GM12873 (cell line): ENCODE measurements at regions not wholly inside any gene's neighbourhood (a gene's known extent, or its start where the extent isn't known, plus 50 kb on each side); places are given as distances from the start of the nearest gene placed in this dataset.

Source experiments
- TF ChIP-seq, protein P1 (sequence below): IDR thresholded peaks from 2 replicates; pipeline ENCODE4 v1.5.1; 2012; ENCODE audit warnings: low read depth, mild to moderate bottlenecking, moderate library complexity, low read length, control low read depth; ENCODE audit not compliant: insufficient read depth; ENCODE audit errors: missing control alignments

DNA sequence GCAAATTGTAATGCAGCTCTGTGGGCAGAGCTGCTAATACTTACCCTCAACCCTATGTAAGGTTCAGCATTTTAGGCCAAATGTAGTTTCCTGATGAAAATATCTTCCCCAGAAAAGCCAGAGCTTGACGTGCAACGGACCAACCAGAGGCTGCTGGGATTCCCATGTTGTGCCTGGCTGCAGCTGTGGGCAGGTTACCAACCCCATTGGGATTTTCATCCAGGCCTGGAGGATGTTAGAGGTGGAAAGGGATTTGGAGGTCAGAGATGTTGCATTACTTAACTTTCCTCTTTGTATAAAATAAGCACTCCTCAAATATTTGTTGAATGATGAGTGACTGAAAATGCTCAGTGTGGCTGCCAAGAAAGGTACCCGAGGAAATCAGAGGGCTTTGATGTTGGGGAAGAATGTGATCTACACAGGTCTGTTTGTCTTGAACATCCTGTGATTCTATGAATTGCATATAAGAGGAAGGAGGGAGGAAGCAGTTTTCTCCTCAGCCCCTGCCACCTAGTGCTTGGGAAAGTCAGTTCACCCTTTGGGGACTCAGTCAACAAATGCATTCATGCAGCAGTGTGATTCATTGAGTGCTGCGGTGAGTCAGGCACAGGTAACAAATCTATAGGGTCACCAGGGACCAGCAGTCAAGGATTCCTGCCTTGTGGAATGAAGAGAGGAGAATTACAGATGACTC is 487.2 kb downstream of the RPS24 start:
- TF ChIP-seq, protein P1, sequence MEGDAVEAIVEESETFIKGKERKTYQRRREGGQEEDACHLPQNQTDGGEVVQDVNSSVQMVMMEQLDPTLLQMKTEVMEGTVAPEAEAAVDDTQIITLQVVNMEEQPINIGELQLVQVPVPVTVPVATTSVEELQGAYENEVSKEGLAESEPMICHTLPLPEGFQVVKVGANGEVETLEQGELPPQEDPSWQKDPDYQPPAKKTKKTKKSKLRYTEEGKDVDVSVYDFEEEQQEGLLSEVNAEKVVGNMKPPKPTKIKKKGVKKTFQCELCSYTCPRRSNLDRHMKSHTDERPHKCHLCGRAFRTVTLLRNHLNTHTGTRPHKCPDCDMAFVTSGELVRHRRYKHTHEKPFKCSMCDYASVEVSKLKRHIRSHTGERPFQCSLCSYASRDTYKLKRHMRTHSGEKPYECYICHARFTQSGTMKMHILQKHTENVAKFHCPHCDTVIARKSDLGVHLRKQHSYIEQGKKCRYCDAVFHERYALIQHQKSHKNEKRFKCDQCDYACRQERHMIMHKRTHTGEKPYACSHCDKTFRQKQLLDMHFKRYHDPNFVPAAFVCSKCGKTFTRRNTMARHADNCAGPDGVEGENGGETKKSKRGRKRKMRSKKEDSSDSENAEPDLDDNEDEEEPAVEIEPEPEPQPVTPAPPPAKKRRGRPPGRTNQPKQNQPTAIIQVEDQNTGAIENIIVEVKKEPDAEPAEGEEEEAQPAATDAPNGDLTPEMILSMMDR = peak; percentile 31

DNA sequence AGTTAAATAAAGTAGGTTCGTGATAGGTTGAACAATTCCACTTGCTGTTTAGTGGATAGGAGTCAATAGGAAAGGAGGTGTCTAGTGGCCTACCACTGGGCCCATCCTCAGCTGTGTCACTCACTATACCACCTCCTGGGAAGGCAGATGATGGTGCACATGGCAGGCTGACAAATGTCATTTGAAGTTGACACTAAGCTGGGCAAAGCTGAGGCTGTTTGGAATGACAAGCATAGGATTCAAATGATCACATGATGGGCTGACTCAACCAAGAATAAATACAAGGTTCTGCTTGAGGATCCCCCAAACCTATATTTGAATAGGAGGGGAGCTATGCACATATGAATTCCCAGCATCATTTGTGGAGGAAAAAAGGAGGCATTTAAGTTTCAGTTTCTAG is 489.8 kb downstream of the RPS24 start:
- TF ChIP-seq, protein P1 = no peak

DNA sequence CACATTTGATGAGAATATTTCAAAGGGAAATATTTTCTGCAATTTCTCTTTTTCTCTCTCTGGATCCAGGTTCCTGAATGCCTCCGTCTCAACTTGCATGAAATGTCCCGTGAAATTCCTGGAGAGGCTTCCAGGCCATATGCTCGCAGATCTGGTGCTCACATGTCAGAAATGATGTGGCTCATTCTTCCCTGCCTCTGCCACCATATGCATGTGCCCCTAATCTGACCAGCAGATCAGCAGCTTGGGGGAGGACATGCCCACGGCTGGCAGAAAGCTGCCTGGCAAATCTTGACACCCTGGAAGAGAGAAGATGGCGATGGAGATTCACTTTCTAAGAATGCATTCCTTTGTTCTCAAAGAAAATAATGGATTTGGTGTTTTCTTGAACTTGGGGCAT is 490.7 kb downstream of the RPS24 start:
- TF ChIP-seq, protein P1 = no peak

DNA sequence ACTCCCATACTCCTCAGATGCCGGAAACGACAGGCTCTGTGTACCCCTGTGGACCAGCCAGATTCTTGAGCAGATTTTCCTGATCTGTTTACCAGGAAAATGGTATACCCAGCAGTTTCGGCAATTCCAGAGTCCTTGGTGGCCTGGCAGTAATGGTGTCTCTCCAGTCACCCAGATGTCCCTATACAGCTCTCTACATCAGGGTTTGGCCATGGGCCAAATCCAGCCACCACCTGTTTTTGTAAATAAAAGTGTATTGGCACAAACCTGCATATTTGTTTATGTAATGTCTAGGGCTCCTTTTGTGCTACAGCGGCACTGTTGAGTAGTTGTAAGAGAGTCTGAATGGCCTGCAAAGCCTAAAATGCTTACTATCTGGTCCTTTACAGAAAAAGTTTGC is 491.3 kb downstream of the RPS24 start:
- TF ChIP-seq, protein P1 = no peak

DNA sequence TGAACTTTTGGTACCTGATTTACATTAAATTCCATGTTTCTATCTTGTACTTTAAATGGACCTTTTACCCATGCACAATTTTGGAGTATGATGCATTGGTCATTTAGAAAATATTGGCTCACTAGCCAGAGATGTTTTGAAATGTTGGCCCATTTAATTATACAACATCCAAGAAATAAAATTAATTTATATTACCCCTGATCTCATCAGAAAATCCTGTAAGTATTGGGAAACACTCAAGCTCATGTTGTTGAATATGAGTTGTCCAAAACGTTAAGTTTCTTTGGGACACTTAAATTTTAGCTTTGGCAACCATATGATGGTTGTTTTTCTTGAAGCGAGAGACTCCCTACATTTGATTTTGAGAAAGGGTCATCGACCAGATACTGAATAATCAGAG is 492.7 kb downstream of the RPS24 start:
- TF ChIP-seq, protein P1 = no peak

DNA sequence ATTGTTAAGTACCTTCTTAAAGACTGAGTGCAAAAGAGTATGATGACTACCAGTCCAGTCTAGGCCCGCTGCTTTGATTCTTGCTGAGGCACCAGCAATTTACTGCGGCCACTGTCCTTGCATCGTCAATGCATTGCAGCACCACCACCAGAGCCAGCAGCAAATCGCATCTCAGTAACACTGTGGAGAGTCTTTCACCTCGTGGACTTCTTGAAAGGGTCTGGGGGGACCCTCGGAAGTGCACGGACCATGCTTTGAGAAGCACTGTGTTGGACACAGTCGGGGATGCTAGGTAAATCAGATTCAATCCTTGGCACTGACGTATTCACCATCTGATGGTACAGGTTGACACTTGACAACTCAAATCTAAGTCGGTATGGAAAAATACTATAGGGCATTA is 493.6 kb downstream of the RPS24 start:
- TF ChIP-seq, protein P1 = no peak

DNA sequence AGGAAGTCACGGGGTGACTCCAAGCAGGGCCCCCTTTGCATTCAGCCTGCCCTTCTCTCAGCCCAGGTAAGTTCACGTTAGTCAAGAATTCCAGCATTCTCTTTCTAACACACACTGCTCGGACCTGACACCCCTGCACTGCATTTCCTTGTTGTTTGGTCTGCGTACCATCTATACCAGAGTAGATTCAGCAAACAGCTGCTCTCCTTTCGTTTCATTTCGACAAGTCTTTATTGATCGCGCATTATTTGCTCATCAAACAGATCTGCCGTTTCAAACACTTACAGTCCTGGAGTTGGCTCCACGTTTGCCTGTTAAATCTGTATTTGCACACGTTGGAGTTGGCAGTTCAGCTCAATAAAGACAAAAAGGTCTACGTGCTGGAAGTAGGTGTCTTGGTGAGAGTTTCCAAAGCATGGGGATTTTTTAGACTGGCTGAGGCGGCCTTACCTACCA is 495.1 kb downstream of the RPS24 start:
- TF ChIP-seq, protein P1 = no peak

DNA sequence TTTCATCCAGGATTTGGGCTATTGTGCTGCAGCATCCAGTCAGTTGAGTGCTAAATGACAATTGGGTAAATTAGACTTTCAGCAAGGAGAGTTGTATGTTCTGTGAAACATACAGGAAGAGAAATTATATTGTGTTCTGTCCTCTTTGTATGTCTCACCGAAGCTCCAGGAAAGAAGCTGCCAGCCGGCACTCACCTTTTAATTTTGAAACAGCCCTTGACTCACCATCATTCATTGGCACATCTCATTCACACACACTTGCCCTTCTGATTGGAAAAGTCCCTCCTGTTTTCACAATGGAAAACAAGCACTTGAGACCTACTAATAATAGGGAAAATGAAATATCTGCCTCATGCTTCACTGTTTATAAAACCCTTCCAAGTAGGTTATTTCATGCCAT is 495.6 kb downstream of the RPS24 start:
- TF ChIP-seq, protein P1 = no peak
